MM.1S (cell line): ENCODE measurements at regions not wholly inside any gene's neighbourhood (a gene's known extent, or its start where the extent isn't known, plus 50 kb on each side); places are given as distances from the start of the nearest gene placed in this dataset.

ENCODE experiments used
- CTCF ChIP-seq: fragments of 300-600 bp; sonication (generic); IDR thresholded peaks from 2 replicates; pipeline ENCODE4 v1.5.1; 2016; ENCODE audit warnings: antibody characterized with exemption, low read length, mixed read lengths
- EZH2 ChIP-seq: fragments of 300-600 bp; sonication (generic); optimal IDR thresholded peaks from 2 replicates; pipeline ENCODE3; 2017; ENCODE audit warnings: low read depth, mild to moderate bottlenecking, antibody characterized with exemption, low read length, mixed read lengths
- EZH2phosphoT487 ChIP-seq: fragments of 300-600 bp; sonication (generic); IDR thresholded peaks from 2 replicates; pipeline ENCODE4 v1.6.1; 2018; ENCODE audit warnings: antibody characterized with exemption, low read length

- TF ChIP-seq CTCF (no peak), EZH2 (no peak), EZH2phosphoT487 (no peak)
Measured at GRCh38 chr1:30404341-30404740, 319.0 kb downstream of the MATN1 start.
